ENCODE measurements at regions not wholly inside any gene's neighbourhood (a gene's known extent, or its start where the extent isn't known, plus 50 kb on each side); places are given as distances from the start of the nearest gene placed in this dataset.

GRCh38 chr4:152164561-152164960 is 371.3 kb downstream of the FBXW7 start:
- DNase-seq (ENCODE audit: extremely low read depth, low read depth, low spot score), result no peak

GRCh38 chr4:152162331-152162697 is 373.6 kb downstream of the FBXW7 start:
- no peak for DNase-seq (ENCODE audit: extremely low read depth, low read depth, low spot score)

GRCh38 chr4:152161676-152162330 is 374.1 kb downstream of the FBXW7 start:
- peak; percentile 18 for DNase-seq (ENCODE audit: extremely low read depth, low read depth, low spot score)

- DNase-seq (ENCODE audit: extremely low read depth, low read depth, low spot score), result no peak
Measured at GRCh38 chr4:152160225-152160800, 375.6 kb downstream of the FBXW7 start.

- no peak for DNase-seq (ENCODE audit: extremely low read depth, low read depth, low spot score)
Measured at GRCh38 chr4:152159773-152160172, 376.1 kb downstream of the FBXW7 start.

GRCh38 chr4:152158225-152158624 is 377.7 kb downstream of the FBXW7 start:
- no peak for DNase-seq (ENCODE audit: extremely low read depth, low read depth, low spot score)

GRCh38 chr4:152157629-152158028 is 378.3 kb downstream of the FBXW7 start:
- DNase-seq (ENCODE audit: extremely low read depth, low read depth, low spot score), result no peak

- no peak for DNase-seq (ENCODE audit: extremely low read depth, low read depth, low spot score)
Measured at GRCh38 chr4:152156442-152156841, 379.4 kb downstream of the FBXW7 start.

GRCh38 chr4:152155070-152155469 is 380.8 kb downstream of the FBXW7 start:
- DNase-seq (ENCODE audit: extremely low read depth, low read depth, low spot score), result no peak

GRCh38 chr4:152154433-152154832 is 381.5 kb downstream of the FBXW7 start:
- DNase-seq (ENCODE audit: extremely low read depth, low read depth, low spot score), result no peak

GRCh38 chr4:152153476-152154270 is 382.2 kb downstream of the FBXW7 start:
- DNase-seq (ENCODE audit: extremely low read depth, low read depth, low spot score), result no peak

- no peak for DNase-seq (ENCODE audit: extremely low read depth, low read depth, low spot score)
Measured at GRCh38 chr4:152150214-152150613, 385.7 kb downstream of the FBXW7 start.

- DNase-seq (ENCODE audit: extremely low read depth, low read depth, low spot score), result no peak
Measured at GRCh38 chr4:152149745-152150144, 386.1 kb downstream of the FBXW7 start.

- DNase-seq (ENCODE audit: extremely low read depth, low read depth, low spot score), result no peak
Measured at GRCh38 chr4:152148057-152148456, 387.2 kb upstream of the GATB start.

- no peak for DNase-seq (ENCODE audit: extremely low read depth, low read depth, low spot score)
Measured at GRCh38 chr4:152146244-152146643, 385.4 kb upstream of the GATB start.

- no peak for DNase-seq (ENCODE audit: extremely low read depth, low read depth, low spot score)
Measured at GRCh38 chr4:152143806-152144205, 383.0 kb upstream of the GATB start.

- DNase-seq (ENCODE audit: extremely low read depth, low read depth, low spot score), result no peak
Measured at GRCh38 chr4:152138451-152138850, 377.6 kb upstream of the GATB start.

GRCh38 chr4:152132776-152133175 is 372.0 kb upstream of the GATB start:
- no peak for DNase-seq (ENCODE audit: extremely low read depth, low read depth, low spot score)

- no peak for DNase-seq (ENCODE audit: extremely low read depth, low read depth, low spot score)
Measured at GRCh38 chr4:152128356-152128755, 367.5 kb upstream of the GATB start.

GRCh38 chr4:152126238-152126637 is 365.4 kb upstream of the GATB start:
- DNase-seq (ENCODE audit: extremely low read depth, low read depth, low spot score), result no peak

- DNase-seq (ENCODE audit: extremely low read depth, low read depth, low spot score), result no peak
Measured at GRCh38 chr4:152118819-152119553, 358.2 kb upstream of the GATB start.
